ENCODE measurements at regions not wholly inside any gene's neighbourhood (a gene's known extent, or its start where the extent isn't known, plus 50 kb on each side); places are given as distances from the start of the nearest gene placed in this dataset.

DNA sequence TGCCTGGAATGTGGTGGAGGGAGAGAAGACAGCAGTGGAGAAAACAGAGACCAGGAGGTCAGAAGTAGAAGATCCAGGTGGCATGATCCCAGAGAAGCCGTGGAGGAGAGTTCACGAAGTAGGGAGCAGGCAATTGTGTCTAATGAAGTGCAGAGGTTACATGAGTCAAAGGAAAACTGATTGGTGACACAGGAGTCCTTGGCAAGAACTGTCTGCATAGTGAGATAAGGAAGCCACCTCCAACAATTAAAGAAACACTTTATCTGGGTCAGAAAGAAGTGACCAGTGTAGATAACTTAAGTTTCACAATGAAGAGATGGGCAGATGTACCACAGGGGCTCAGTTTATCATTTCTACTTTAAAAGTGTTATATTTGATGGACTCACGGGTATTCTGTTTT is 57.0 kb upstream of the PTH start:
- TF ChIP-seq, protein P1, sequence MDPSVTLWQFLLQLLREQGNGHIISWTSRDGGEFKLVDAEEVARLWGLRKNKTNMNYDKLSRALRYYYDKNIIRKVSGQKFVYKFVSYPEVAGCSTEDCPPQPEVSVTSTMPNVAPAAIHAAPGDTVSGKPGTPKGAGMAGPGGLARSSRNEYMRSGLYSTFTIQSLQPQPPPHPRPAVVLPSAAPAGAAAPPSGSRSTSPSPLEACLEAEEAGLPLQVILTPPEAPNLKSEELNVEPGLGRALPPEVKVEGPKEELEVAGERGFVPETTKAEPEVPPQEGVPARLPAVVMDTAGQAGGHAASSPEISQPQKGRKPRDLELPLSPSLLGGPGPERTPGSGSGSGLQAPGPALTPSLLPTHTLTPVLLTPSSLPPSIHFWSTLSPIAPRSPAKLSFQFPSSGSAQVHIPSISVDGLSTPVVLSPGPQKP (IDR thresholded peaks at IDR 0.05; ENCODE audit: low read depth, low read length): no peak
- no peak for TF ChIP-seq RAD21 (IDR thresholded peaks at IDR 0.05; ENCODE audit: insufficient read depth, low read depth, low read length)
- TF ChIP-seq, protein P2, sequence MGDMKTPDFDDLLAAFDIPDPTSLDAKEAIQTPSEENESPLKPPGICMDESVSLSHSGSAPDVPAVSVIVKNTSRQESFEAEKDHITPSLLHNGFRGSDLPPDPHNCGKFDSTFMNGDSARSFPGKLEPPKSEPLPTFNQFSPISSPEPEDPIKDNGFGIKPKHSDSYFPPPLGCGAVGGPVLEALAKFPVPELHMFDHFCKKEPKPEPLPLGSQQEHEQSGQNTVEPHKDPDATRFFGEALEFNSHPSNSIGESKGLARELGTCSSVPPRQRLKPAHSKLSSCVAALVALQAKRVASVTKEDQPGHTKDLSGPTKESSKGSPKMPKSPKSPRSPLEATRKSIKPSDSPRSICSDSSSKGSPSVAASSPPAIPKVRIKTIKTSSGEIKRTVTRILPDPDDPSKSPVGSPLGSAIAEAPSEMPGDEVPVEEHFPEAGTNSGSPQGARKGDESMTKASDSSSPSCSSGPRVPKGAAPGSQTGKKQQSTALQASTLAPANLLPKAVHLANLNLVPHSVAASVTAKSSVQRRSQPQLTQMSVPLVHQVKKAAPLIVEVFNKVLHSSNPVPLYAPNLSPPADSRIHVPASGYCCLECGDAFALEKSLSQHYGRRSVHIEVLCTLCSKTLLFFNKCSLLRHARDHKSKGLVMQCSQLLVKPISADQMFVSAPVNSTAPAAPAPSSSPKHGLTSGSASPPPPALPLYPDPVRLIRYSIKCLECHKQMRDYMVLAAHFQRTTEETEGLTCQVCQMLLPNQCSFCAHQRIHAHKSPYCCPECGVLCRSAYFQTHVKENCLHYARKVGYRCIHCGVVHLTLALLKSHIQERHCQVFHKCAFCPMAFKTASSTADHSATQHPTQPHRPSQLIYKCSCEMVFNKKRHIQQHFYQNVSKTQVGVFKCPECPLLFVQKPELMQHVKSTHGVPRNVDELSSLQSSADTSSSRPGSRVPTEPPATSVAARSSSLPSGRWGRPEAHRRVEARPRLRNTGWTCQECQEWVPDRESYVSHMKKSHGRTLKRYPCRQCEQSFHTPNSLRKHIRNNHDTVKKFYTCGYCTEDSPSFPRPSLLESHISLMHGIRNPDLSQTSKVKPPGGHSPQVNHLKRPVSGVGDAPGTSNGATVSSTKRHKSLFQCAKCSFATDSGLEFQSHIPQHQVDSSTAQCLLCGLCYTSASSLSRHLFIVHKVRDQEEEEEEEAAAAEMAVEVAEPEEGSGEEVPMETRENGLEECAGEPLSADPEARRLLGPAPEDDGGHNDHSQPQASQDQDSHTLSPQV (IDR thresholded peaks at IDR 0.05): no peak
